Peyer's patch (tissue), 4 donors: ENCODE measurements at regions not wholly inside any gene's neighbourhood (a gene's known extent, or its start where the extent isn't known, plus 50 kb on each side); places are given as distances from the start of the nearest gene placed in this dataset.

Experiments
- POLR2A ChIP-seq, 2 donors: fragments of 450-650 bp; IDR thresholded peaks; one replicate each; pipeline ENCODE4 v1.5.1; 2017; ENCODE audit warnings: antibody characterized with exemption in 2 of 2, mild to moderate bottlenecking in 2 of 2, moderate library complexity in 2 of 2
- TF ChIP-seq, protein P1 (sequence below), 6 experiments: fragments of 450-650 bp in 4 of 6; fragments of 200-600 bp in 2 of 6; sonication (generic) in 1 of 6; IDR thresholded peaks; one replicate each; pipeline ENCODE4 v1.5.1; 2017 to 2019; ENCODE audit warnings: antibody characterized with exemption in 6 of 6, mild to moderate bottlenecking in 3 of 6, moderate library complexity in 1 of 6

GRCh38 chr14:87082917-87083316 is 910.1 kb downstream of the GALC start:
- TF ChIP-seq, protein P1, sequence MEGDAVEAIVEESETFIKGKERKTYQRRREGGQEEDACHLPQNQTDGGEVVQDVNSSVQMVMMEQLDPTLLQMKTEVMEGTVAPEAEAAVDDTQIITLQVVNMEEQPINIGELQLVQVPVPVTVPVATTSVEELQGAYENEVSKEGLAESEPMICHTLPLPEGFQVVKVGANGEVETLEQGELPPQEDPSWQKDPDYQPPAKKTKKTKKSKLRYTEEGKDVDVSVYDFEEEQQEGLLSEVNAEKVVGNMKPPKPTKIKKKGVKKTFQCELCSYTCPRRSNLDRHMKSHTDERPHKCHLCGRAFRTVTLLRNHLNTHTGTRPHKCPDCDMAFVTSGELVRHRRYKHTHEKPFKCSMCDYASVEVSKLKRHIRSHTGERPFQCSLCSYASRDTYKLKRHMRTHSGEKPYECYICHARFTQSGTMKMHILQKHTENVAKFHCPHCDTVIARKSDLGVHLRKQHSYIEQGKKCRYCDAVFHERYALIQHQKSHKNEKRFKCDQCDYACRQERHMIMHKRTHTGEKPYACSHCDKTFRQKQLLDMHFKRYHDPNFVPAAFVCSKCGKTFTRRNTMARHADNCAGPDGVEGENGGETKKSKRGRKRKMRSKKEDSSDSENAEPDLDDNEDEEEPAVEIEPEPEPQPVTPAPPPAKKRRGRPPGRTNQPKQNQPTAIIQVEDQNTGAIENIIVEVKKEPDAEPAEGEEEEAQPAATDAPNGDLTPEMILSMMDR (IDR thresholded peaks at IDR 0.05) = no peak
- no peak for TF ChIP-seq POLR2A (IDR thresholded peaks at IDR 0.05)
